HG03064 (cell line): ENCODE measurements at regions not wholly inside any gene's neighbourhood (a gene's known extent, or its start where the extent isn't known, plus 50 kb on each side); places are given as distances from the start of the nearest gene placed in this dataset.
"Not testable (repeated sequence)": the region's sequence is repeated elsewhere in the genome, so short reads cannot be mapped to it uniquely, and the experiment has no call there.

ENCODE experiments used
- ATAC-seq: cut with Tn5 transposase; IDR thresholded peaks from one replicate; pipeline ENCODE4 v1.9.1; 2021; ENCODE audit warnings: low read depth; ENCODE audit not compliant: unreplicated experiment

GRCh38 chr3:186454881-186455703, 89.1 kb downstream of the CRYGS start:
- no peak for ATAC-seq

- no peak for ATAC-seq
Observed at GRCh38 chr3:186453531-186453930, 90.6 kb downstream of the CRYGS start.

- ATAC-seq, result no peak
Observed at GRCh38 chr3:186452517-186452916, 90.5 kb upstream of the DGKG start.

GRCh38 chr3:186451371-186451770, 89.3 kb upstream of the DGKG start:
- ATAC-seq, result no peak

GRCh38 chr3:186444974-186445373, 82.9 kb upstream of the DGKG start:
- ATAC-seq, result no peak

- ATAC-seq, result no peak
Observed at GRCh38 chr3:186444288-186444687, 82.3 kb upstream of the DGKG start.

GRCh38 chr3:186442979-186443378, 80.9 kb upstream of the DGKG start:
- not testable (repeated sequence) for ATAC-seq

GRCh38 chr3:186442162-186442561, 80.1 kb upstream of the DGKG start:
- ATAC-seq, result no peak

GRCh38 chr3:186440891-186441290, 78.9 kb upstream of the DGKG start:
- ATAC-seq, result no peak

- no peak for ATAC-seq
Observed at GRCh38 chr3:186439725-186440124, 77.7 kb upstream of the DGKG start.

- ATAC-seq, result not testable (repeated sequence)
Observed at GRCh38 chr3:186435332-186435731, 73.3 kb upstream of the DGKG start.

- no peak for ATAC-seq
Observed at GRCh38 chr3:186432944-186433732, 71.1 kb upstream of the DGKG start.

- ATAC-seq, result no peak
Observed at GRCh38 chr3:186432189-186432588, 70.2 kb upstream of the DGKG start.

- ATAC-seq, result no peak
Observed at GRCh38 chr3:186427627-186428281, 65.7 kb upstream of the DGKG start.

GRCh38 chr3:186425788-186426730, 64.0 kb upstream of the DGKG start:
- peak; percentile 52 for ATAC-seq

- no peak for ATAC-seq
Observed at GRCh38 chr3:186421946-186422345, 59.9 kb upstream of the DGKG start.

- no peak for ATAC-seq
Observed at GRCh38 chr3:186418671-186419145, 56.7 kb upstream of the DGKG start.

- ATAC-seq, result no peak
Observed at GRCh38 chr3:186417791-186418190, 55.8 kb upstream of the DGKG start.

- no peak for ATAC-seq
Observed at GRCh38 chr3:186414735-186415419, 52.8 kb upstream of the DGKG start.
